Testis (tissue), 2 donors: ENCODE measurements at regions not wholly inside any gene's neighbourhood (a gene's known extent, or its start where the extent isn't known, plus 50 kb on each side); places are given as distances from the start of the nearest gene placed in this dataset.

ENCODE experiments used
- POLR2A ChIP-seq: fragments of 450-650 bp; IDR thresholded peaks from one replicate; pipeline ENCODE4 v1.6.1; 2017; ENCODE audit warnings: antibody characterized with exemption, mild to moderate bottlenecking, moderate library complexity
- TF ChIP-seq, protein P1 (sequence below), 3 experiments: fragments of 450-650 bp in 2 of 3; fragments of 200-600 bp in 1 of 3; sonication (generic) in 1 of 3; IDR thresholded peaks; one replicate each; pipeline ENCODE4 v1.5.1; 2016 to 2019; ENCODE audit warnings: antibody characterized with exemption in 3 of 3, mild to moderate bottlenecking in 2 of 3, moderate library complexity in 1 of 3

GRCh38 chr12:124680863-124681778, 113.7 kb upstream of the NCOR2 start:
- TF ChIP-seq, protein P1, sequence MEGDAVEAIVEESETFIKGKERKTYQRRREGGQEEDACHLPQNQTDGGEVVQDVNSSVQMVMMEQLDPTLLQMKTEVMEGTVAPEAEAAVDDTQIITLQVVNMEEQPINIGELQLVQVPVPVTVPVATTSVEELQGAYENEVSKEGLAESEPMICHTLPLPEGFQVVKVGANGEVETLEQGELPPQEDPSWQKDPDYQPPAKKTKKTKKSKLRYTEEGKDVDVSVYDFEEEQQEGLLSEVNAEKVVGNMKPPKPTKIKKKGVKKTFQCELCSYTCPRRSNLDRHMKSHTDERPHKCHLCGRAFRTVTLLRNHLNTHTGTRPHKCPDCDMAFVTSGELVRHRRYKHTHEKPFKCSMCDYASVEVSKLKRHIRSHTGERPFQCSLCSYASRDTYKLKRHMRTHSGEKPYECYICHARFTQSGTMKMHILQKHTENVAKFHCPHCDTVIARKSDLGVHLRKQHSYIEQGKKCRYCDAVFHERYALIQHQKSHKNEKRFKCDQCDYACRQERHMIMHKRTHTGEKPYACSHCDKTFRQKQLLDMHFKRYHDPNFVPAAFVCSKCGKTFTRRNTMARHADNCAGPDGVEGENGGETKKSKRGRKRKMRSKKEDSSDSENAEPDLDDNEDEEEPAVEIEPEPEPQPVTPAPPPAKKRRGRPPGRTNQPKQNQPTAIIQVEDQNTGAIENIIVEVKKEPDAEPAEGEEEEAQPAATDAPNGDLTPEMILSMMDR (IDR thresholded peaks at IDR 0.05), result peak in 1 of 3 experiments; percentile 7
- TF ChIP-seq POLR2A, result no peak
